ENCODE measurements at regions not wholly inside any gene's neighbourhood (a gene's known extent, or its start where the extent isn't known, plus 50 kb on each side); places are given as distances from the start of the nearest gene placed in this dataset.
"Not testable (repeated sequence)": the region's sequence is repeated elsewhere in the genome, so short reads cannot be mapped to it uniquely, and the experiment has no call there.

- no peak for FAIRE-seq
- no peak overlapping the region for H3K4me3 ChIP-seq (replicated peaks in 1 of 3; ENCODE audit: insufficient read depth in 1 of 3, low read depth in 1 of 3, low read length in 3 of 3)
- DNase-seq (ENCODE audit: low read depth, low spot score), result no peak
- no peak for TF ChIP-seq GATA2 (IDR thresholded peaks at IDR 0.05; ENCODE audit: insufficient read depth, insufficient read length, low read depth, low read length)
- no peak for TF ChIP-seq CTCF (IDR thresholded peaks at IDR 0.05; ENCODE audit: extremely low read depth in 1 of 2, insufficient read depth in 1 of 2, low read depth in 1 of 2, low read length in 2 of 2)
- no peak for TF ChIP-seq JUN (IDR thresholded peaks at IDR 0.05; ENCODE audit: borderline replicate concordance, insufficient read depth, insufficient read length, low read depth)
- TF ChIP-seq POLR2AphosphoS5 (IDR thresholded peaks at IDR 0.05; ENCODE audit: insufficient read depth, low read depth, low read length), result no peak
- TF ChIP-seq EZH2 (IDR thresholded peaks at IDR 0.05; ENCODE audit: borderline replicate concordance, low read depth, low read length, severe bottlenecking), result no peak
- no peak for TF ChIP-seq MAX (IDR thresholded peaks at IDR 0.05; ENCODE audit: insufficient read depth, insufficient read length)
- no peak for TF ChIP-seq POLR2A (IDR thresholded peaks at IDR 0.05; ENCODE audit: low read depth, low read length)
- no peak for TF ChIP-seq MYC (IDR thresholded peaks at IDR 0.05; ENCODE audit: low read depth, low read length)
- no peaks in the 10 kb centered on the region for H3K4me1 ChIP-seq (ENCODE audit: control insufficient read depth, extremely low read depth, insufficient read depth, low read length)
- H3K79me2 ChIP-seq (ENCODE audit: control insufficient read depth, insufficient read depth, low read length), result no peaks in the 10 kb centered on the region
- no peaks in the 10 kb centered on the region for H3K36me3 ChIP-seq (ENCODE audit: control insufficient read depth in 2 of 2, extremely low read depth in 1 of 2, insufficient read depth in 2 of 2, low read length in 2 of 2)
- intact Hi-C loops (cut with micrococcal nuclease) (no loop called here), dilution Hi-C loops (cut with MboI; ENCODE audit: extremely low pct_ligation_motif_present, low sequenced_read_pairs) (no loop called here)
- ChIA-PET CTCF (no interaction called here), POLR2A (no interaction called here)
- H2AFZ ChIP-seq (ENCODE audit: low read depth, low read length), result no peak overlapping the region
- H3K27me3 ChIP-seq (ENCODE audit: control insufficient read depth in 2 of 2, insufficient read depth in 2 of 2, low read length in 2 of 2), result no peaks in the 10 kb centered on the region
- BruUV-seq (replicated peaks), result no TSS peak
- H3K9me3 ChIP-seq (replicated peaks; ENCODE audit: control insufficient read depth, insufficient read depth, low read length), result no peaks in the 10 kb centered on the region
- no peak overlapping the region for H3K27ac ChIP-seq (ENCODE audit: insufficient read depth, low read depth, low read length)
- H3K9ac ChIP-seq (replicated peaks; ENCODE audit: extremely low read depth, insufficient read depth, low read length), result no peak overlapping the region
- no peak overlapping the region for H3K4me2 ChIP-seq (ENCODE audit: insufficient read depth, low read length)
- H3K9me1 ChIP-seq (replicated peaks; ENCODE audit: control insufficient read depth, extremely low read depth, insufficient read depth, low read length), result no peaks in the 10 kb centered on the region
- no peaks in the 10 kb centered on the region for H4K20me1 ChIP-seq (replicated peaks; ENCODE audit: control insufficient read depth, extremely low read depth, insufficient read depth, low read length)
Observed at GRCh38 chr13:65353951-65354350, 1876.2 kb downstream of the PCDH9 start.

- POLR2A ChIA-PET; H3K4me2 ChIP-seq (ENCODE audit: insufficient read depth, low read length); H3K27me3 ChIP-seq (ENCODE audit: control insufficient read depth in 2 of 2, insufficient read depth in 2 of 2, low read length in 2 of 2); H3K4me1 ChIP-seq (ENCODE audit: control insufficient read depth, extremely low read depth, insufficient read depth, low read length); dilution Hi-C loops (cut with MboI; ENCODE audit: extremely low pct_ligation_motif_present, low sequenced_read_pairs); H3K9ac ChIP-seq (replicated peaks; ENCODE audit: extremely low read depth, insufficient read depth, low read length); H3K9me1 ChIP-seq (replicated peaks; ENCODE audit: control insufficient read depth, extremely low read depth, insufficient read depth, low read length); CTCF ChIA-PET; H4K20me1 ChIP-seq (replicated peaks; ENCODE audit: control insufficient read depth, extremely low read depth, insufficient read depth, low read length); FAIRE-seq; H3K27ac ChIP-seq (ENCODE audit: insufficient read depth, low read depth, low read length); H3K4me3 ChIP-seq (replicated peaks in 1 of 3; ENCODE audit: insufficient read depth in 1 of 3, low read depth in 1 of 3, low read length in 3 of 3); H3K9me3 ChIP-seq (replicated peaks; ENCODE audit: control insufficient read depth, insufficient read depth, low read length); H3K36me3 ChIP-seq (ENCODE audit: control insufficient read depth in 2 of 2, extremely low read depth in 1 of 2, insufficient read depth in 2 of 2, low read length in 2 of 2); DNase-seq (ENCODE audit: low read depth, low spot score); intact Hi-C loops (cut with micrococcal nuclease); H2AFZ ChIP-seq (ENCODE audit: low read depth, low read length); H3K79me2 ChIP-seq (ENCODE audit: control insufficient read depth, insufficient read depth, low read length); BruUV-seq (replicated peaks): not testable (repeated sequence)
Observed at GRCh38 chr13:65353150-65353549, 1877.0 kb downstream of the PCDH9 start.

Measured in endothelial cell of umbilical vein (primary cell).